ENCODE measurements at regions not wholly inside any gene's neighbourhood (a gene's known extent, or its start where the extent isn't known, plus 50 kb on each side); places are given as distances from the start of the nearest gene placed in this dataset.

DNA sequence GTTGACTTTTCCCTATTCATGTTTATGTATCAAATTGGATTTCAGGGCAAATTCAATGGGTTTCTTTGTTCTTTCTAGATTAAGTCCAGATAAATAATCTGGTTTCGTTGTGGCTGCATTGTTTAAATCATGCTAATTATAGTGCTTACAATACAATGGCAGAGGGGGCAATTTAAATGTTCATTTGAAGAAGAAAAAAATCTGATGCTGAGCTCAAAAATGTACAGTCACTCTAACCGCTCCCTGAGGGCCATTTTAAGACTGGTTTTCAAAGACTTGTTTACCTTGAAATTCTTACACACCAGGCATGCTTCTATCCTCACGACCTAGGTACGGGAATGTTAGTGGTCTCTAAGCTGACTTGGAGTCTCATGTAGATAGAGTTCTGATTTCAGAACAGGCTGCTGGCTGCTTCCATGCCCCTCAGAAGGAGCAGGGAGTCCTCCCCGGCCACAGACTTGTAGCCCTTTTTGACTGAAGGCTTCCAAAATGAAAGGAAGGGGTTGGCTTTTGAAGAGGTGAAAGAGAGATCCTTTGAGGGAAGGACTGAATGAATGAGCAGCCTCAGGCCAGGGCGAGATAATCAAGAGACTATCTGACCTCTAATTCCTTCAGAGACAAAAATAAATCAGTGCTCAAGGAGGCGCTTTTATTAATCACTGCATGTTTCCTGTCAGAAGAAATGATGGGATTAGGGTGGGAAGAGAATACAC lies 86.1 kb upstream of the ZNF217 start:
- no peak overlapping the region for H3K4me3 ChIP-seq
- no peak overlapping the region for H3K27ac ChIP-seq
- 73 to 78% (median 75%) methylated on average over 7 of the region's 7 CpGs for WGBS, 4 donors
- H3K9me3 ChIP-seq (replicated peaks in 1 of 3): no peaks in the 10 kb centered on the region
- DNase-seq: no peak
- TF ChIP-seq POLR2A (IDR thresholded peaks at IDR 0.05): no peak
- TF ChIP-seq, protein P1, sequence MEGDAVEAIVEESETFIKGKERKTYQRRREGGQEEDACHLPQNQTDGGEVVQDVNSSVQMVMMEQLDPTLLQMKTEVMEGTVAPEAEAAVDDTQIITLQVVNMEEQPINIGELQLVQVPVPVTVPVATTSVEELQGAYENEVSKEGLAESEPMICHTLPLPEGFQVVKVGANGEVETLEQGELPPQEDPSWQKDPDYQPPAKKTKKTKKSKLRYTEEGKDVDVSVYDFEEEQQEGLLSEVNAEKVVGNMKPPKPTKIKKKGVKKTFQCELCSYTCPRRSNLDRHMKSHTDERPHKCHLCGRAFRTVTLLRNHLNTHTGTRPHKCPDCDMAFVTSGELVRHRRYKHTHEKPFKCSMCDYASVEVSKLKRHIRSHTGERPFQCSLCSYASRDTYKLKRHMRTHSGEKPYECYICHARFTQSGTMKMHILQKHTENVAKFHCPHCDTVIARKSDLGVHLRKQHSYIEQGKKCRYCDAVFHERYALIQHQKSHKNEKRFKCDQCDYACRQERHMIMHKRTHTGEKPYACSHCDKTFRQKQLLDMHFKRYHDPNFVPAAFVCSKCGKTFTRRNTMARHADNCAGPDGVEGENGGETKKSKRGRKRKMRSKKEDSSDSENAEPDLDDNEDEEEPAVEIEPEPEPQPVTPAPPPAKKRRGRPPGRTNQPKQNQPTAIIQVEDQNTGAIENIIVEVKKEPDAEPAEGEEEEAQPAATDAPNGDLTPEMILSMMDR (IDR thresholded peaks at IDR 0.05): no peak
- intact Hi-C loops (cut with DNase I): no loop called here
- no peaks in the 10 kb centered on the region for H3K27me3 ChIP-seq
- no peaks in the 10 kb centered on the region for H3K36me3 ChIP-seq (replicated peaks in 1 of 2)
- H3K4me1 ChIP-seq (replicated peaks in 1 of 2): peaks cover 0 to 22% of the 10 kb centered on the region in 2 donors

DNA sequence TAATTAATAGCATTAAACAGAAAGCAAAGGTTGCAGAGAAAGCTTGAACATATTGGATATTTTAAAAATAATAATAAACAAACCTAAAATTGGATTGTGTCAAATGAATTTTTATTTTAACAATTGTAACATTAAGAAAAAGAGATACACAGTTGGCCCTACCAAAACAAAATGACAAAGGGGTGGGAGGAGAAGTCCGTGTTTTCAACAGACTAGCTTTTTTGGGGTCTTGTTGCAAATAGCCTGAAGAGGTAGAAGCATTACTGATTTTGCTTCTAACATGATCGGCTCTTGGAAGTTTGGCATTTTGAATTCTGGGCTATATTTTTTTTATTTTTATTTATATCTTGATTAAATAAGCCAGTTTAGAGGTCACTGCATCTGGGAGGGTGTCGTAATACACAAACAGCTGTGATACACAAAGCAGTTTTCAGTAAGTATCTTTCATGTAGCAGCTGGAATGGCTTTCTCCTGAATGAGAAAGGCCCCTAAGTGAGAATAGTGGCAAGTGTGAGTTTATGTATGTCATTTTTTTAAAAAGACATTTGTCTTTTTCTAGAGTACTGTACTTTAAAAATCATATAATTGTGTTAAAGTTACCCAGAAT lies 85.5 kb upstream of the ZNF217 start:
- 71 to 75% (median 71%) methylated on average over 3 of the region's 3 CpGs for WGBS, 4 donors

DNA sequence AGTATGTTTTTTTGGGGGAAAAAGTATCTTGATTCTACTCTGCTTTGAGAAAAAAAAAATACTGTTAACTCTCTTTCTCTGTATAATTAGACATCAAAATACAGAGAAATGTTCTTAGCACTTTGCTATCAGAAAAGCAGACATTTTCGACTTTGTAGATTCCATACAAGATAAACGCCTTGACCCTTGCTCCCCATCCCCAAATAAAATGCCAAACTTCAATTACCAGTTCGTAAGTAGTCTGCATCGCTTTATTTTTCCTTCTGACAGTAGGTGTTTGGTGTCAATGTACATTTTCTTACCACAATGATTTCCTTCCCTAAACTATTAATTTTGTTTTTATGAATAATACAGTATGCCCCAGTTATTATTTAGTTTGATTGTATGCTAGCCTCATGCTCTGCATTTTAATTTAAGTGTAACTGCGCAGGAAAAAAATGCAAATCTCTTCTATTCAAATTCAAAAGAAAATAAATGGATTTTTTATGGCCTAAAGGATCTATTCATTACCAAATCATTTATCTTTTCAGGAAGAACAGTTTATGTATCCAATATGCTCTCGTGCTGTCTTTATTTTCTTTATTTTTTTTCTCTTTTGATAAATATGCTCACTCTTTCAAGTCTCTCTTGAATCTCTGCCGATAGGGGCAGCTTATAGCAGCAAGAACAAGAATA lies 84.8 kb upstream of the ZNF217 start:
- Histone ChIP-seq H3K9me3 (replicated peaks in 1 of 3) (no peaks in the 10 kb centered on the region), H3K36me3 (replicated peaks in 1 of 2) (no peaks in the 10 kb centered on the region), H3K27me3 (no peaks in the 10 kb centered on the region), H3K4me3 (no peak overlapping the region), H3K4me1 (replicated peaks in 1 of 2) (peaks cover 0 to 22% of the 10 kb centered on the region in 2 donors), H3K27ac (no peak overlapping the region)
- WGBS, 4 donors: 61 to 63% (median 62%) methylated on average over 7 of the region's 7 CpGs
- intact Hi-C loops (cut with DNase I): no loop called here
- no peak for DNase-seq
- TF ChIP-seq, protein P1 (IDR thresholded peaks at IDR 0.05): no peak
- no peak for TF ChIP-seq POLR2A (IDR thresholded peaks at IDR 0.05)

More for the DNA sequence above, 85.5 kb upstream of the ZNF217 start:
- H3K27me3 ChIP-seq: no peaks in the 10 kb centered on the region
- H3K4me3 ChIP-seq: no peak overlapping the region
- TF ChIP-seq POLR2A (IDR thresholded peaks at IDR 0.05): no peak
- TF ChIP-seq, protein P1 (IDR thresholded peaks at IDR 0.05): no peak
- DNase-seq: no peak
- intact Hi-C loops (cut with DNase I): no loop called here
- H3K36me3 ChIP-seq (replicated peaks in 1 of 2): no peaks in the 10 kb centered on the region
- H3K27ac ChIP-seq: no peak overlapping the region
- no peaks in the 10 kb centered on the region for H3K9me3 ChIP-seq (replicated peaks in 1 of 3)
- H3K4me1 ChIP-seq (replicated peaks in 1 of 2): peaks cover 0 to 22% of the 10 kb centered on the region in 2 donors

Measured in adrenal gland (tissue), 9 donors.